Liver (tissue), 3 donors: ENCODE measurements at regions not wholly inside any gene's neighbourhood (a gene's known extent, or its start where the extent isn't known, plus 50 kb on each side); places are given as distances from the start of the nearest gene placed in this dataset.

ENCODE experiments used
- HNF4A ChIP-seq, 2 donors: conservative IDR thresholded peaks; 2 replicates each; pipeline ENCODE4 v1.6.1; 2016; ENCODE audit warnings: antibody characterized with exemption in 2 of 2, mild to moderate bottlenecking in 2 of 2
- JUND ChIP-seq, 2 donors: IDR thresholded peaks; 2 replicates each; pipeline ENCODE4 v1.6.1; 2016; ENCODE audit warnings: antibody characterized with exemption in 2 of 2
- RXRA ChIP-seq, 2 donors: IDR thresholded peaks; 2 replicates each; pipeline ENCODE4 v1.6.1; 2017 to 2018; ENCODE audit warnings: antibody characterized with exemption in 2 of 2, mild to moderate bottlenecking in 1 of 2
- TF ChIP-seq, protein P1 (sequence below): fragments of 150-350 bp; IDR thresholded peaks from 2 replicates; pipeline ENCODE4 v1.5.1; 2017; ENCODE audit warnings: improper control_type of control experiment, low read depth, low read length; ENCODE audit not compliant: missing input control
- TF ChIP-seq, protein P2 (sequence below): IDR thresholded peaks from 2 replicates; pipeline ENCODE4 v1.6.1; 2016; ENCODE audit warnings: antibody characterized with exemption
- TF ChIP-seq, protein P3 (sequence below): IDR thresholded peaks from 2 replicates; pipeline ENCODE4 v1.6.1; 2016; ENCODE audit warnings: antibody characterized with exemption
- donor health status: healthy.
- donor health status: healthy.

DNA sequence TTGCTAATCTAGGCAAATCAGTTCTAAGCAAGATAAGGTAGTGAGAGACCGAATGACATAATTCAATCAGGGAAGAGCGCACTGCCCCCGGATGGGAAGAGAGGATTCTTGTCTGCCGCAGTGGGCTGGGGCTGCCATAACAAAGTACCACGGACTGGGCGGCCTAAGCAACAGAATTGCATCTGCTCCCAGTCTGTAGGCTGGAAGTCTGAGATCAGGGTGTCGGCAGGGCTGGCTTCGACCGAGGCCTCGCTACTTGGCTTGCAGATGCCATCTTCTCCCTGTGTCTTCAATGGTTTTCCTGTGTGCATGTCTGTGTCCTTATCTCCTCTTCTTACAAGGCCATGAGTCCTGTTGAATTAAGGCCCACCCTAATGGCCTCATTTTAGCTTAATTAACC lies 59.7 kb upstream of the TMEM72 start:
- TF ChIP-seq, protein P1, sequence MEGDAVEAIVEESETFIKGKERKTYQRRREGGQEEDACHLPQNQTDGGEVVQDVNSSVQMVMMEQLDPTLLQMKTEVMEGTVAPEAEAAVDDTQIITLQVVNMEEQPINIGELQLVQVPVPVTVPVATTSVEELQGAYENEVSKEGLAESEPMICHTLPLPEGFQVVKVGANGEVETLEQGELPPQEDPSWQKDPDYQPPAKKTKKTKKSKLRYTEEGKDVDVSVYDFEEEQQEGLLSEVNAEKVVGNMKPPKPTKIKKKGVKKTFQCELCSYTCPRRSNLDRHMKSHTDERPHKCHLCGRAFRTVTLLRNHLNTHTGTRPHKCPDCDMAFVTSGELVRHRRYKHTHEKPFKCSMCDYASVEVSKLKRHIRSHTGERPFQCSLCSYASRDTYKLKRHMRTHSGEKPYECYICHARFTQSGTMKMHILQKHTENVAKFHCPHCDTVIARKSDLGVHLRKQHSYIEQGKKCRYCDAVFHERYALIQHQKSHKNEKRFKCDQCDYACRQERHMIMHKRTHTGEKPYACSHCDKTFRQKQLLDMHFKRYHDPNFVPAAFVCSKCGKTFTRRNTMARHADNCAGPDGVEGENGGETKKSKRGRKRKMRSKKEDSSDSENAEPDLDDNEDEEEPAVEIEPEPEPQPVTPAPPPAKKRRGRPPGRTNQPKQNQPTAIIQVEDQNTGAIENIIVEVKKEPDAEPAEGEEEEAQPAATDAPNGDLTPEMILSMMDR = no peak
- TF ChIP-seq, protein P2, sequence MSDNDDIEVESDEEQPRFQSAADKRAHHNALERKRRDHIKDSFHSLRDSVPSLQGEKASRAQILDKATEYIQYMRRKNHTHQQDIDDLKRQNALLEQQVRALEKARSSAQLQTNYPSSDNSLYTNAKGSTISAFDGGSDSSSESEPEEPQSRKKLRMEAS = no peak
- TF ChIP-seq, protein P3, sequence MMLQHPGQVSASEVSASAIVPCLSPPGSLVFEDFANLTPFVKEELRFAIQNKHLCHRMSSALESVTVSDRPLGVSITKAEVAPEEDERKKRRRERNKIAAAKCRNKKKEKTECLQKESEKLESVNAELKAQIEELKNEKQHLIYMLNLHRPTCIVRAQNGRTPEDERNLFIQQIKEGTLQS = no peak
- TF ChIP-seq HNF4A (conservative IDR thresholded peaks at IDR 0.05) (no peak), JUND (IDR thresholded peaks at IDR 0.05) (no peak), RXRA (IDR thresholded peaks at IDR 0.05) (no peak)
